HCT116 (cell line): ENCODE measurements at regions not wholly inside any gene's neighbourhood (a gene's known extent, or its start where the extent isn't known, plus 50 kb on each side); places are given as distances from the start of the nearest gene placed in this dataset.

Source experiments
- ATAC-seq: fragments of 200-7000 bp; cut with Tn5 transposase; 2 replicates; pipeline ENCODE4 v1.9.1; 2020; ENCODE audit warnings: mild to moderate bottlenecking, moderate library complexity
- BruUV-seq: library from RNA; stranded (reverse); fragments of 400-500 nt; replicated peaks from 2 replicates; lab custom pipeline; 2021; lab: Mats Ljungman, UMichigan
- CTCF ChIA-PET: fragments of 300-600 bp; sonication (Branson Sonifier 250); formaldehyde crosslinking; loops from one replicate; lab custom pipeline; 2021; ENCODE audit warnings: antibody characterized with exemption; lab: Charles Lee
- POLR2A ChIA-PET: fragments of 300-600, 350-600 bp; sonication (Branson Sonifier 250); formaldehyde crosslinking; loops from one replicate; lab custom pipeline; 2021; ENCODE audit warnings: antibody characterized with exemption; lab: Charles Lee
- RAD21 ChIA-PET, 2 experiments: fragments of 300-600 bp; sonication (Branson Sonifier 250); formaldehyde crosslinking; loops; one replicate each; lab custom pipeline; 2023; ENCODE audit warnings: low total read pairs in 2 of 2; ENCODE audit not compliant: uncharacterized antibody in 2 of 2, unreplicated experiment in 2 of 2, low non-redundant PET in 1 of 2; lab: Charles Lee
- DNase-seq: peaks from one replicate; pipeline ENCODE4 v3.0.0-alpha.2; 2010; ENCODE audit warnings: low read depth, low spot score
- H2AFZ ChIP-seq: fragments of 200-600 bp; shearing (Covaris generic), sonication (generic); 2 replicates; pipeline ENCODE4 v1.6.1; 2017; ENCODE audit warnings: low read depth, mixed run types, mixed read lengths, antibody characterized with exemption, low read length; ENCODE audit not compliant: poor library complexity, severe bottlenecking
- H3K27ac ChIP-seq: 2 replicates; pipeline ENCODE4 v1.5.1; 2012; ENCODE audit warnings: low read depth, low read length
- H3K27me3 ChIP-seq: fragments of 200-600 bp; sonication (generic); 2 replicates; pipeline ENCODE4 v1.6.1; 2016; ENCODE audit warnings: mixed run types, low read length, mixed read lengths; ENCODE audit not compliant: insufficient read depth
- H3K36me3 ChIP-seq, 2 experiments: fragments of 200-500 bp in 1 of 2; fragments of 200-600 bp in 1 of 2; sonication (Bioruptor generic) in 1 of 2; sonication (generic) in 1 of 2; 2 replicates each; pipeline versions ENCODE4 v1.5.1 to v1.6.1; 2014 to 2016; ENCODE audit warnings: low read length in 2 of 2, inconsistent platforms in 1 of 2, mixed read lengths in 1 of 2, mixed run types in 1 of 2; ENCODE audit not compliant: insufficient read depth in 2 of 2, control insufficient read depth in 1 of 2
- H3K4me1 ChIP-seq, 2 experiments: fragments of 200-600 bp in 1 of 2; sonication (generic) in 1 of 2; 2 replicates each; pipeline versions ENCODE4 v1.5.1 to v1.6.1; 2012 to 2017; ENCODE audit warnings: low read length in 2 of 2, inconsistent platforms in 1 of 2, mild to moderate bottlenecking in 1 of 2, mixed read lengths in 1 of 2, mixed run types in 1 of 2, moderate library complexity in 1 of 2; ENCODE audit not compliant: insufficient read depth in 2 of 2, control insufficient read depth in 1 of 2
- H3K4me2 ChIP-seq: fragments of 200-600 bp; sonication (generic); 2 replicates; pipeline ENCODE4 v1.6.1; 2017; ENCODE audit warnings: mixed run types, low read length, mixed read lengths
- H3K4me3 ChIP-seq, 2 experiments: fragments of 200-600 bp in 1 of 2; sonication (generic) in 1 of 2; replicated peaks in 1 of 2; 2 replicates each; pipeline ENCODE4 v1.5.1; 2011 to 2016; ENCODE audit warnings: low read length in 2 of 2, control low read depth in 1 of 2, low read depth in 1 of 2, mild to moderate bottlenecking in 1 of 2, mixed read lengths in 1 of 2, mixed run types in 1 of 2
- H3K79me2 ChIP-seq: fragments of 200-600 bp; sonication (generic); 2 replicates; pipeline ENCODE4 v1.6.1; 2017; ENCODE audit warnings: mild to moderate bottlenecking, mixed run types, low read length, moderate library complexity, mixed read lengths; ENCODE audit not compliant: insufficient read depth
- H3K9ac ChIP-seq: fragments of 200-600 bp; sonication (generic); 2 replicates; pipeline ENCODE4 v1.6.1; 2016; ENCODE audit warnings: low read length, mixed read lengths
- H3K9me2 ChIP-seq: fragments of 200-600 bp; sonication (generic), shearing (Covaris generic); 2 replicates; pipeline ENCODE4 v1.6.1; 2017; ENCODE audit warnings: mixed run types, mild to moderate bottlenecking, moderate library complexity; ENCODE audit not compliant: insufficient read depth
- H3K9me3 ChIP-seq, 2 experiments: fragments of 200-500 bp in 1 of 2; fragments of 200-600 bp in 1 of 2; sonication (Bioruptor generic) in 1 of 2; sonication (generic) in 1 of 2; 2 replicates each; pipeline ENCODE4 v1.6.1; 2014 to 2017; ENCODE audit warnings: low read length in 2 of 2, mixed read lengths in 2 of 2, inconsistent platforms in 1 of 2, low read depth in 1 of 2, mild to moderate bottlenecking in 1 of 2, mixed run types in 1 of 2, moderate library complexity in 1 of 2; ENCODE audit not compliant: control insufficient read depth in 1 of 2, insufficient read depth in 1 of 2
- H4K20me1 ChIP-seq: fragments of 200-600 bp; sonication (generic), shearing (Covaris generic); 2 replicates; pipeline ENCODE4 v1.6.1; 2017; ENCODE audit warnings: mixed run types, mild to moderate bottlenecking, moderate library complexity; ENCODE audit not compliant: insufficient read depth
- ATF3 ChIP-seq: IDR thresholded peaks from 2 replicates; pipeline ENCODE4 v1.6.1; 2012
- CBX3 ChIP-seq: IDR thresholded peaks from 2 replicates; pipeline ENCODE4 v1.6.1; 2012; ENCODE audit warnings: low read depth
- CEBPB ChIP-seq: IDR thresholded peaks from 2 replicates; pipeline ENCODE4 v1.6.1; 2012; ENCODE audit warnings: low read depth
- CTCF ChIP-seq, 3 experiments: fragments of 200-600 bp in 1 of 3; sonication (generic) in 1 of 3; IDR thresholded peaks in 2 of 3; conservative IDR thresholded peaks in 1 of 3; 2 replicates each; pipeline ENCODE4 v1.5.1; 2012 to 2017; ENCODE audit warnings: low read depth in 2 of 3, low read length in 2 of 3, antibody characterized with exemption in 1 of 3, borderline replicate concordance in 1 of 3, control low read depth in 1 of 3, mild to moderate bottlenecking in 1 of 3, mixed read lengths in 1 of 3, mixed run types in 1 of 3, moderate library complexity in 1 of 3; ENCODE audit not compliant: insufficient read depth in 1 of 3
- EZH2 ChIP-seq: fragments of 200-600 bp; sonication (generic); IDR thresholded peaks from 2 replicates; pipeline ENCODE4 v1.6.1; 2017; ENCODE audit warnings: antibody characterized with exemption, mixed run types
- FOSL1 ChIP-seq: IDR thresholded peaks from 2 replicates; pipeline ENCODE4 v1.6.1; 2012; ENCODE audit warnings: low read depth
- JUND ChIP-seq: IDR thresholded peaks from 2 replicates; pipeline ENCODE4 v1.6.1; 2012
- POLR2AphosphoS5 ChIP-seq: IDR thresholded peaks from 2 replicates; pipeline ENCODE4 v1.6.1; 2011; ENCODE audit warnings: mild to moderate bottlenecking, low read depth, low read length, moderate library complexity
- RAD21 ChIP-seq: IDR thresholded peaks from 2 replicates; pipeline ENCODE4 v1.6.1; 2012; ENCODE audit warnings: low read depth, mild to moderate bottlenecking
- SIN3A ChIP-seq: IDR thresholded peaks from 2 replicates; pipeline ENCODE4 v1.6.1; 2012; ENCODE audit warnings: low read depth
- YY1 ChIP-seq: IDR thresholded peaks from 2 replicates; pipeline ENCODE4 v1.6.1; 2011; ENCODE audit warnings: low read length, low read depth, moderate library complexity, mild to moderate bottlenecking; ENCODE audit not compliant: insufficient replicate concordance; ENCODE audit errors: extremely low read depth
- ZBTB33 ChIP-seq: IDR thresholded peaks from 2 replicates; pipeline ENCODE4 v1.6.1; 2011; ENCODE audit warnings: mild to moderate bottlenecking, low read length, moderate library complexity; ENCODE audit not compliant: insufficient replicate concordance; ENCODE audit errors: extremely low read depth
- ZFX ChIP-seq: fragments of 450-650 bp; IDR thresholded peaks from 2 replicates; pipeline ENCODE4 v1.6.1; 2017
- ZNF274 ChIP-seq: fragments of 200-500 bp; sonication (Bioruptor generic); IDR thresholded peaks from 2 replicates; pipeline ENCODE4 v1.6.1; 2014; ENCODE audit warnings: mild to moderate bottlenecking, low read depth, low read length, inconsistent platforms
- intact Hi-C: fragments of 100-400 bp; cut with micrococcal nuclease; formaldehyde crosslinking; loops from 2 replicates; pipeline ENCODE4 v1.10.0; 2022

- TF ChIP-seq ZBTB33, result no peak
- TF ChIP-seq CBX3, result no peak
These were observed 286.4 kb downstream of the TXNL1 start (continued) for GRCh38 chr18:56351911-56352500.

GRCh38 chr18:56337507-56337906 is 300.9 kb downstream of the TXNL1 start:
- ChIA-PET POLR2A (no interaction called here), CTCF (no interaction called here), RAD21 (no interaction called here)
- BruUV-seq, result no TSS peak
- no peak overlapping the region for H3K27ac ChIP-seq
- H3K4me3 ChIP-seq, result no peak overlapping the region
- TF ChIP-seq CBX3, result no peak
- TF ChIP-seq YY1, result no peak
- TF ChIP-seq JUND, result no peak
- no peak for TF ChIP-seq EZH2
- no peak for TF ChIP-seq CTCF (IDR thresholded peaks at IDR 0.05 in 2 of 3, conservative IDR thresholded peaks at IDR 0.05 in 1 of 3; ENCODE audit: borderline replicate concordance in 1 of 3, insufficient read depth in 1 of 3, low read depth in 2 of 3, low read length in 2 of 3)
- TF ChIP-seq ATF3, result no peak
- TF ChIP-seq ZNF274, result no peak
- no peak for TF ChIP-seq ZFX
- no peak for TF ChIP-seq CEBPB
- TF ChIP-seq POLR2AphosphoS5, result no peak
- no peak for TF ChIP-seq SIN3A
- no peak for TF ChIP-seq FOSL1
- no peak for TF ChIP-seq RAD21
- no peak overlapping the region for H2AFZ ChIP-seq
- DNase-seq (no peak), ATAC-seq (no peak)
- intact Hi-C loops, result no loop called here
- H3K27me3 ChIP-seq, result no peaks in the 10 kb centered on the region
- no peaks in the 10 kb centered on the region for H3K79me2 ChIP-seq
- no peaks in the 10 kb centered on the region for H3K4me1 ChIP-seq
- no peak overlapping the region for H3K9ac ChIP-seq
- no peaks in the 10 kb centered on the region for H3K9me2 ChIP-seq
- H4K20me1 ChIP-seq, result no peaks in the 10 kb centered on the region
- H3K36me3 ChIP-seq, result no peaks in the 10 kb centered on the region
- H3K9me3 ChIP-seq, result no peaks in the 10 kb centered on the region; a peak in 2 of 4 replicates
- no peak overlapping the region for H3K4me2 ChIP-seq
